ENCODE measurements at regions not wholly inside any gene's neighbourhood (a gene's known extent, or its start where the extent isn't known, plus 50 kb on each side); places are given as distances from the start of the nearest gene placed in this dataset.

GRCh38 chr15:81987628-81988027, 58.2 kb downstream of the MEX3B start:
- DNase-seq (ENCODE audit: extremely low read depth, low read depth), result no peak

GRCh38 chr15:81983497-81983896, 62.3 kb downstream of the MEX3B start:
- no peak for DNase-seq (ENCODE audit: extremely low read depth, low read depth)

- no peak for DNase-seq (ENCODE audit: extremely low read depth, low read depth)
These were observed 63.0 kb downstream of the MEX3B start for GRCh38 chr15:81982808-81983207.

GRCh38 chr15:81981908-81982307, 63.9 kb downstream of the MEX3B start:
- no peak for DNase-seq (ENCODE audit: extremely low read depth, low read depth)

- no peak for DNase-seq (ENCODE audit: extremely low read depth, low read depth)
These were observed 68.4 kb downstream of the MEX3B start for GRCh38 chr15:81977464-81977863.

- no peak for DNase-seq (ENCODE audit: extremely low read depth, low read depth)
These were observed 77.1 kb downstream of the MEX3B start for GRCh38 chr15:81968691-81969090.

GRCh38 chr15:81966631-81967030, 79.2 kb downstream of the MEX3B start:
- DNase-seq (ENCODE audit: extremely low read depth, low read depth), result no peak

- no peak for DNase-seq (ENCODE audit: extremely low read depth, low read depth)
These were observed 83.3 kb downstream of the MEX3B start for GRCh38 chr15:81962482-81962881.

- DNase-seq (ENCODE audit: extremely low read depth, low read depth), result no peak
These were observed 86.6 kb downstream of the MEX3B start for GRCh38 chr15:81959196-81959595.

GRCh38 chr15:81957698-81958097, 88.1 kb downstream of the MEX3B start:
- DNase-seq (ENCODE audit: extremely low read depth, low read depth), result no peak

GRCh38 chr15:81955382-81956062, 90.3 kb downstream of the MEX3B start:
- no peak for DNase-seq (ENCODE audit: extremely low read depth, low read depth)

- DNase-seq (ENCODE audit: extremely low read depth, low read depth), result no peak
These were observed 91.5 kb downstream of the MEX3B start for GRCh38 chr15:81954158-81954783.

GRCh38 chr15:81950841-81951414, 94.9 kb downstream of the MEX3B start:
- no peak for DNase-seq (ENCODE audit: extremely low read depth, low read depth)

- DNase-seq (ENCODE audit: extremely low read depth, low read depth), result no peak
These were observed 97.1 kb downstream of the MEX3B start for GRCh38 chr15:81948751-81949150.

GRCh38 chr15:81948222-81948621, 97.6 kb downstream of the MEX3B start:
- DNase-seq (ENCODE audit: extremely low read depth, low read depth), result no peak

GRCh38 chr15:81947548-81947947, 98.3 kb downstream of the MEX3B start:
- DNase-seq (ENCODE audit: extremely low read depth, low read depth), result no peak

GRCh38 chr15:81945014-81945615, 100.7 kb downstream of the MEX3B start:
- no peak for DNase-seq (ENCODE audit: extremely low read depth, low read depth)

- no peak for DNase-seq (ENCODE audit: extremely low read depth, low read depth)
These were observed 103.1 kb downstream of the MEX3B start for GRCh38 chr15:81942655-81943195.

GRCh38 chr15:81942157-81942556, 103.7 kb downstream of the MEX3B start:
- DNase-seq (ENCODE audit: extremely low read depth, low read depth), result no peak

- no peak for DNase-seq (ENCODE audit: extremely low read depth, low read depth)
These were observed 104.3 kb downstream of the MEX3B start for GRCh38 chr15:81941479-81941878.

All from NCI-H460 (cell line).